WTC11 (cell line): ENCODE measurements at regions not wholly inside any gene's neighbourhood (a gene's known extent, or its start where the extent isn't known, plus 50 kb on each side); places are given as distances from the start of the nearest gene placed in this dataset.

Experiments used
- ATAC-seq: fragments of 200-7000 bp; cut with Tn5 transposase; 2 replicates; pipeline ENCODE4 v1.10.0; 2021; ENCODE audit warnings: mild to moderate bottlenecking, moderate library complexity
- CTCF ChIA-PET: fragments of 300-600 bp; sonication (Branson Sonifier 250); formaldehyde crosslinking; loops from one replicate; lab custom pipeline; 2021; ENCODE audit warnings: antibody characterized with exemption; lab: Charles Lee
- POLR2A ChIA-PET: fragments of 350-600 bp; sonication (Branson Sonifier 250); formaldehyde crosslinking; loops from one replicate; lab custom pipeline; 2021; ENCODE audit warnings: antibody characterized with exemption; lab: Charles Lee
- DNase-seq: peaks from one replicate; pipeline ENCODE4 v3.0.0; 2021; ENCODE audit warnings: low spot score
- H3K27ac Mint-ChIP-seq: 2 replicates; pipeline ENCODE4 v1.8.0; 2021; ENCODE audit warnings: mixed read lengths
- H3K27me3 Mint-ChIP-seq: 2 replicates; pipeline ENCODE4 v1.8.0; 2021; ENCODE audit warnings: low read depth, mild to moderate bottlenecking, moderate library complexity, mixed read lengths
- H3K36me3 Mint-ChIP-seq: 2 replicates; pipeline ENCODE4 v1.8.0; 2021; ENCODE audit warnings: mixed read lengths
- H3K4me1 Mint-ChIP-seq: 2 replicates; pipeline ENCODE4 v1.8.0; 2022; ENCODE audit warnings: mixed read lengths
- H3K4me3 Mint-ChIP-seq: 2 replicates; pipeline ENCODE4 v1.8.0; 2021; ENCODE audit warnings: mild to moderate bottlenecking, moderate library complexity, mixed read lengths
- H3K9me3 Mint-ChIP-seq: 2 replicates; pipeline ENCODE4 v1.8.0; 2021; ENCODE audit warnings: mixed read lengths
- E2F4 ChIP-seq: sonication (generic); formaldehyde crosslinking; IDR thresholded peaks from 2 replicates; pipeline ENCODE4 v1.8.1; 2022; ENCODE audit warnings: low read depth, mild to moderate bottlenecking, moderate library complexity, missing genetic modification reagents, borderline replicate concordance
- ELF4 ChIP-seq: sonication (generic); formaldehyde crosslinking; IDR thresholded peaks from 2 replicates; pipeline ENCODE4 v1.8.1; 2022; ENCODE audit warnings: low read depth, mild to moderate bottlenecking, moderate library complexity, missing genetic modification reagents
- JAZF1 ChIP-seq: fragments of 250-450 bp; sonication (Bioruptor Pico); IDR thresholded peaks from 2 replicates; pipeline ENCODE4 v1.9.0; 2021; ENCODE audit warnings: moderate library complexity, mild to moderate bottlenecking, inconsistent platforms
- OVOL2 ChIP-seq: fragments of 250-450 bp; sonication (Bioruptor Pico); IDR thresholded peaks from 2 replicates; pipeline ENCODE4 v1.9.0; 2021; ENCODE audit warnings: mild to moderate bottlenecking, borderline replicate concordance
- PRRX2 ChIP-seq: fragments of 250-450 bp; sonication (Bioruptor Pico); IDR thresholded peaks from 2 replicates; pipeline ENCODE4 v1.8.0; 2021; ENCODE audit warnings: mild to moderate bottlenecking
- TEAD1 ChIP-seq: sonication (generic); formaldehyde crosslinking; IDR thresholded peaks from 2 replicates; pipeline ENCODE4 v1.8.0; 2022; ENCODE audit warnings: mild to moderate bottlenecking, missing genetic modification reagents
- TEAD4 ChIP-seq: sonication (generic); formaldehyde crosslinking; IDR thresholded peaks from 2 replicates; pipeline ENCODE4 v1.8.0; 2022; ENCODE audit warnings: mild to moderate bottlenecking, missing genetic modification reagents
- ZNF121 ChIP-seq: sonication (generic); formaldehyde crosslinking; IDR thresholded peaks from 2 replicates; pipeline ENCODE4 v1.8.0; 2023; ENCODE audit warnings: missing genetic modification reagents
- ZNF219 ChIP-seq: sonication (generic); formaldehyde crosslinking; IDR thresholded peaks from 2 replicates; pipeline ENCODE4 v1.8.0; 2023; ENCODE audit warnings: missing genetic modification reagents, mild to moderate bottlenecking, borderline replicate concordance
- ZNF281 ChIP-seq: sonication (generic); formaldehyde crosslinking; IDR thresholded peaks from 2 replicates; pipeline ENCODE4 v1.8.0; 2023; ENCODE audit warnings: mild to moderate bottlenecking, missing genetic modification reagents
- ZNF423 ChIP-seq: fragments of 250-450 bp; sonication (Bioruptor Pico); IDR thresholded peaks from 2 replicates; pipeline ENCODE4 v2.1.2; 2022; ENCODE audit warnings: mild to moderate bottlenecking, moderate library complexity
- ZNF512 ChIP-seq: sonication (generic); formaldehyde crosslinking; IDR thresholded peaks from 2 replicates; pipeline ENCODE4 v1.8.1; 2022; ENCODE audit warnings: missing genetic modification reagents, borderline replicate concordance
- ZNF532 ChIP-seq: fragments of 250-450 bp; sonication (Bioruptor Pico); IDR thresholded peaks from 2 replicates; pipeline ENCODE4 v1.9.0; 2021; ENCODE audit warnings: mild to moderate bottlenecking, borderline replicate concordance
- ZSCAN18 ChIP-seq: fragments of 250-450 bp; sonication (Bioruptor Pico); IDR thresholded peaks from 2 replicates; pipeline ENCODE4 v2.1.2; 2022; ENCODE audit warnings: mild to moderate bottlenecking, moderate library complexity
- TF ChIP-seq, protein P1 (sequence below): fragments of 250-450 bp; sonication (Bioruptor Pico); IDR thresholded peaks from 2 replicates; pipeline ENCODE4 v1.9.0; 2021; ENCODE audit warnings: mild to moderate bottlenecking
- TF ChIP-seq, protein P2 (sequence below): fragments of 250-450 bp; sonication (Bioruptor Pico); IDR thresholded peaks from 2 replicates; pipeline ENCODE4 v1.9.0; 2021; ENCODE audit warnings: mild to moderate bottlenecking
- TF ChIP-seq, protein P3 (sequence below): sonication (generic); formaldehyde crosslinking; IDR thresholded peaks from 2 replicates; pipeline ENCODE4 v1.8.0; 2023; ENCODE audit warnings: missing genetic modification reagents

- H3K27ac Mint-ChIP-seq: no peak overlapping the region
- peaks cover 13% of the 10 kb centered on the region for H3K4me1 Mint-ChIP-seq
- ChIA-PET CTCF (no interaction called here), POLR2A (no interaction called here)
- no peak overlapping the region for H3K4me3 Mint-ChIP-seq
- DNase-seq (no peak), ATAC-seq (no peak)
- no peaks in the 10 kb centered on the region for H3K9me3 Mint-ChIP-seq
- H3K36me3 Mint-ChIP-seq: no peaks in the 10 kb centered on the region
- TF ChIP-seq JAZF1 (CRISPR knock-in tag) (no peak), ZNF423 (CRISPR knock-in tag) (no peak), ELF4 (CRISPR knock-in tag) (no peak), ZNF281 (CRISPR knock-in tag) (no peak), OVOL2 (CRISPR knock-in tag) (no peak), ZNF512 (CRISPR knock-in tag) (no peak), E2F4 (CRISPR knock-in tag) (no peak), ZNF121 (CRISPR knock-in tag) (no peak), ZNF532 (no peak), PRRX2 (CRISPR knock-in tag) (no peak), TEAD4 (CRISPR knock-in tag) (no peak), TEAD1 (CRISPR knock-in tag) (no peak), ZSCAN18 (CRISPR knock-in tag) (no peak), ZNF219 (CRISPR knock-in tag) (no peak)
- TF ChIP-seq, protein P1, sequence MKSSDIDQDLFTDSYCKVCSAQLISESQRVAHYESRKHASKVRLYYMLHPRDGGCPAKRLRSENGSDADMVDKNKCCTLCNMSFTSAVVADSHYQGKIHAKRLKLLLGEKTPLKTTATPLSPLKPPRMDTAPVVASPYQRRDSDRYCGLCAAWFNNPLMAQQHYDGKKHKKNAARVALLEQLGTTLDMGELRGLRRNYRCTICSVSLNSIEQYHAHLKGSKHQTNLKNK (CRISPR knock-in tag): no peak
- TF ChIP-seq, protein P2, sequence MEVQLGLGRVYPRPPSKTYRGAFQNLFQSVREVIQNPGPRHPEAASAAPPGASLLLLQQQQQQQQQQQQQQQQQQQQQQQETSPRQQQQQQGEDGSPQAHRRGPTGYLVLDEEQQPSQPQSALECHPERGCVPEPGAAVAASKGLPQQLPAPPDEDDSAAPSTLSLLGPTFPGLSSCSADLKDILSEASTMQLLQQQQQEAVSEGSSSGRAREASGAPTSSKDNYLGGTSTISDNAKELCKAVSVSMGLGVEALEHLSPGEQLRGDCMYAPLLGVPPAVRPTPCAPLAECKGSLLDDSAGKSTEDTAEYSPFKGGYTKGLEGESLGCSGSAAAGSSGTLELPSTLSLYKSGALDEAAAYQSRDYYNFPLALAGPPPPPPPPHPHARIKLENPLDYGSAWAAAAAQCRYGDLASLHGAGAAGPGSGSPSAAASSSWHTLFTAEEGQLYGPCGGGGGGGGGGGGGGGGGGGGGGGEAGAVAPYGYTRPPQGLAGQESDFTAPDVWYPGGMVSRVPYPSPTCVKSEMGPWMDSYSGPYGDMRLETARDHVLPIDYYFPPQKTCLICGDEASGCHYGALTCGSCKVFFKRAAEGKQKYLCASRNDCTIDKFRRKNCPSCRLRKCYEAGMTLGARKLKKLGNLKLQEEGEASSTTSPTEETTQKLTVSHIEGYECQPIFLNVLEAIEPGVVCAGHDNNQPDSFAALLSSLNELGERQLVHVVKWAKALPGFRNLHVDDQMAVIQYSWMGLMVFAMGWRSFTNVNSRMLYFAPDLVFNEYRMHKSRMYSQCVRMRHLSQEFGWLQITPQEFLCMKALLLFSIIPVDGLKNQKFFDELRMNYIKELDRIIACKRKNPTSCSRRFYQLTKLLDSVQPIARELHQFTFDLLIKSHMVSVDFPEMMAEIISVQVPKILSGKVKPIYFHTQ (CRISPR knock-in tag): no peak
- TF ChIP-seq, protein P3, sequence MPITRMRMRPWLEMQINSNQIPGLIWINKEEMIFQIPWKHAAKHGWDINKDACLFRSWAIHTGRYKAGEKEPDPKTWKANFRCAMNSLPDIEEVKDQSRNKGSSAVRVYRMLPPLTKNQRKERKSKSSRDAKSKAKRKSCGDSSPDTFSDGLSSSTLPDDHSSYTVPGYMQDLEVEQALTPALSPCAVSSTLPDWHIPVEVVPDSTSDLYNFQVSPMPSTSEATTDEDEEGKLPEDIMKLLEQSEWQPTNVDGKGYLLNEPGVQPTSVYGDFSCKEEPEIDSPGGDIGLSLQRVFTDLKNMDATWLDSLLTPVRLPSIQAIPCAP (CRISPR knock-in tag): no peak
- no peaks in the 10 kb centered on the region for H3K27me3 Mint-ChIP-seq
These were observed 54.5 kb downstream of the IRX5 start for GRCh38 chr16:54985156-54985555.
